IMR-90 (cell line): ENCODE measurements at regions not wholly inside any gene's neighbourhood (a gene's known extent, or its start where the extent isn't known, plus 50 kb on each side); places are given as distances from the start of the nearest gene placed in this dataset.

Experiments used
- ATAC-seq: fragments of 200-7000 bp; cut with Tn5 transposase; 2 replicates; pipeline ENCODE4 v1.9.1; 2020; ENCODE audit warnings: low read depth, mild to moderate bottlenecking, moderate library complexity
- BruUV-seq: library from RNA; stranded (reverse); fragments of 400-500 nt; replicated peaks from 2 replicates; lab custom pipeline; 2021; lab: Mats Ljungman, UMichigan
- CTCF ChIA-PET: fragments of 300-600 bp; formaldehyde crosslinking; extraction: SDS; loops from one replicate; lab custom pipeline; 2021; ENCODE audit warnings: antibody characterized with exemption; lab: Yijun Ruan, JAX
- POLR2A ChIA-PET: fragments of 300-600 bp; sonication (Branson Sonifier 250); formaldehyde crosslinking; loops from one replicate; lab custom pipeline; 2022; ENCODE audit warnings: antibody characterized with exemption; ENCODE audit not compliant: unreplicated experiment; lab: Charles Lee
- DNase-seq: peaks from one replicate; pipeline ENCODE4 v3.0.0; 2013
- H2AFZ ChIP-seq: replicated peaks from 2 replicates; pipeline ENCODE3; 2013; ENCODE audit warnings: low read length, mild to moderate bottlenecking; ENCODE audit not compliant: poor library complexity
- H2AK5ac ChIP-seq: 2 replicates; pipeline ENCODE4 v1.6.1; 2013; ENCODE audit warnings: low read depth, low read length, inconsistent platforms
- H2AK9ac ChIP-seq: replicated peaks from 2 replicates; pipeline ENCODE3; 2013; ENCODE audit warnings: mild to moderate bottlenecking, low read depth, low read length, moderate library complexity; ENCODE audit not compliant: poor library complexity
- H2BK120ac ChIP-seq: 2 replicates; pipeline ENCODE4 v1.6.1; 2013; ENCODE audit warnings: low read depth, low read length, inconsistent platforms
- H2BK15ac ChIP-seq: 3 replicates; pipeline ENCODE4 v1.6.1; 2013; ENCODE audit warnings: low read depth, low read length, inconsistent platforms
- H2BK20ac ChIP-seq: 2 replicates; pipeline ENCODE4 v1.6.1; 2013; ENCODE audit warnings: low read depth, mild to moderate bottlenecking, inconsistent platforms, low read length, moderate library complexity
- H2BK5ac ChIP-seq: 2 replicates; pipeline ENCODE4 v1.6.1; 2013; ENCODE audit warnings: mild to moderate bottlenecking, low read depth, low read length, inconsistent platforms; ENCODE audit not compliant: poor library complexity, severe bottlenecking
- H3K14ac ChIP-seq: replicated peaks from 2 replicates; pipeline ENCODE4 v1.6.1; 2013; ENCODE audit warnings: low read depth, low read length, inconsistent platforms
- H3K18ac ChIP-seq: 2 replicates; pipeline ENCODE4 v1.6.1; 2013; ENCODE audit warnings: low read depth, low read length, control low read depth
- H3K23ac ChIP-seq: 2 replicates; pipeline ENCODE4 v1.6.1; 2013; ENCODE audit warnings: low read depth, low read length, inconsistent platforms
- H3K27ac ChIP-seq: 2 replicates; pipeline ENCODE4 v1.5.1; 2013; ENCODE audit warnings: mild to moderate bottlenecking, control low read depth, low read length; ENCODE audit not compliant: insufficient read depth
- H3K27me3 ChIP-seq: 2 replicates; pipeline ENCODE4 v1.6.1; 2013; ENCODE audit warnings: low read length; ENCODE audit not compliant: control insufficient read depth, insufficient read depth
- H3K36me3 ChIP-seq: 2 replicates; pipeline ENCODE4 v1.6.1; 2013; ENCODE audit warnings: low read length, mixed read lengths; ENCODE audit not compliant: control insufficient read depth, insufficient read depth
- H3K4ac ChIP-seq: 2 replicates; pipeline ENCODE4 v1.6.1; 2013; ENCODE audit warnings: low read depth, low read length, inconsistent platforms
- H3K4me1 ChIP-seq: 2 replicates; pipeline ENCODE4 v1.6.1; 2013; ENCODE audit warnings: low read length, mixed read lengths; ENCODE audit not compliant: control insufficient read depth, insufficient read depth
- H3K4me2 ChIP-seq: 2 replicates; pipeline ENCODE4 v1.6.1; 2013; ENCODE audit warnings: low read depth, mild to moderate bottlenecking, control low read depth, low read length, moderate library complexity
- H3K4me3 ChIP-seq: 2 replicates; pipeline ENCODE4 v1.5.1; 2013; ENCODE audit warnings: low read depth, mild to moderate bottlenecking, control low read depth, low read length, moderate library complexity; ENCODE audit not compliant: insufficient read depth
- H3K56ac ChIP-seq: 2 replicates; pipeline ENCODE4 v1.6.1; 2013; ENCODE audit warnings: low read length, inconsistent platforms; ENCODE audit not compliant: insufficient read depth; ENCODE audit errors: extremely low read depth
- H3K79me1 ChIP-seq, 2 experiments: 2 replicates each; pipeline ENCODE4 v1.6.1; 2013; ENCODE audit warnings: low read length in 2 of 2, inconsistent platforms in 1 of 2, low read depth in 1 of 2
- H3K9ac ChIP-seq: 2 replicates; pipeline ENCODE4 v1.6.1; 2013; ENCODE audit warnings: low read depth, low read length, control low read depth
- H3K9me1 ChIP-seq: 2 replicates; pipeline ENCODE4 v1.6.1; 2013; ENCODE audit warnings: low read length, inconsistent platforms; ENCODE audit not compliant: insufficient read depth
- H3K9me3 ChIP-seq: 2 replicates; pipeline ENCODE4 v1.6.1; 2013; ENCODE audit warnings: low read length; ENCODE audit not compliant: control insufficient read depth, insufficient read depth
- H4K20me1 ChIP-seq: 2 replicates; pipeline ENCODE4 v1.6.1; 2013; ENCODE audit warnings: low read length, inconsistent platforms; ENCODE audit not compliant: insufficient read depth
- H4K5ac ChIP-seq: 2 replicates; pipeline ENCODE4 v1.6.1; 2013; ENCODE audit warnings: mild to moderate bottlenecking, low read depth, low read length, control low read depth
- H4K8ac ChIP-seq, 2 experiments: 2 replicates each; pipeline ENCODE4 v1.6.1; 2013; ENCODE audit warnings: low read depth in 2 of 2, low read length in 2 of 2, control low read depth in 1 of 2, inconsistent platforms in 1 of 2
- H4K91ac ChIP-seq: 2 replicates; pipeline ENCODE4 v1.6.1; 2013; ENCODE audit warnings: low read depth, low read length, inconsistent platforms; ENCODE audit not compliant: insufficient read depth
- BHLHE40 ChIP-seq: fragments of 150-350 bp; IDR thresholded peaks from 2 replicates; pipeline ENCODE4 v1.6.1; 2016; ENCODE audit warnings: mild to moderate bottlenecking, low read depth, low read length
- CTCF ChIP-seq: conservative IDR thresholded peaks from 2 replicates; pipeline ENCODE4 v1.5.1; 2012; ENCODE audit warnings: mild to moderate bottlenecking, low read depth, low read length, improper control_type of control experiment
- FOS ChIP-seq: fragments of 150-350 bp; IDR thresholded peaks from 2 replicates; pipeline ENCODE4 v1.6.1; 2016; ENCODE audit warnings: low read depth, low read length
- MAFK ChIP-seq: IDR thresholded peaks from 2 replicates; pipeline ENCODE4 v1.6.1; 2012; ENCODE audit warnings: low read depth, low read length, improper control_type of control experiment
- MXI1 ChIP-seq: IDR thresholded peaks from 2 replicates; pipeline ENCODE4 v1.6.1; 2012; ENCODE audit warnings: low read depth, mild to moderate bottlenecking, low read length, moderate library complexity, borderline replicate concordance
- NFE2L2 ChIP-seq: fragments of 150-350 bp; IDR thresholded peaks from 2 replicates; pipeline ENCODE4 v1.6.1; 2016; ENCODE audit warnings: low read depth, mild to moderate bottlenecking, low read length
- POLR2A ChIP-seq: IDR thresholded peaks from 2 replicates; pipeline ENCODE4 v1.6.1; 2012; ENCODE audit warnings: mild to moderate bottlenecking, low read depth, low read length
- SMC3 ChIP-seq: fragments of 150-350 bp; IDR thresholded peaks from 2 replicates; pipeline ENCODE4 v1.6.1; 2016; ENCODE audit warnings: low read depth, mild to moderate bottlenecking, antibody characterized with exemption, low read length, moderate library complexity
- USF2 ChIP-seq: fragments of 150-350 bp; IDR thresholded peaks from 2 replicates; pipeline ENCODE4 v1.6.1; 2017; ENCODE audit warnings: mild to moderate bottlenecking, antibody characterized with exemption, low read length, low read depth
- whole genome bisulfite sequencing, 2 experiments: methylation state at CpG; one replicate each; pipeline versions ENCODE4 v1.1.5 to v1.1.7; 2013; ENCODE audit warnings: missing lambda C conversion rate in 2 of 2; ENCODE audit not compliant: insufficient read length in 1 of 2; ENCODE audit errors: extremely low coverage in 2 of 2; 5-methylcytosine and 5-hydroxymethylcytosine counted together
- dilution Hi-C: fragments of 300-500 bp; cut with HindIII; formaldehyde crosslinking; loops from one replicate; pipeline ENCODE4 v1.14.3; 2018; ENCODE audit warnings: low sequenced_read_pairs; ENCODE audit not compliant: unreplicated experiment
- in situ Hi-C: fragments of 300-500 bp; cut with MboI; formaldehyde crosslinking; loops from 3 replicates; pipeline ENCODE4 v1.14.3; 2019; ENCODE audit warnings: low sequenced_read_pairs, inconsistent platforms, mixed read lengths
- intact Hi-C: fragments of 100-400 bp; cut with micrococcal nuclease; formaldehyde crosslinking; loops from 2 replicates; pipeline ENCODE4 v1.10.0; 2022

GRCh38 chr2:205852457-205852856 is 170.2 kb downstream of the NRP2 start:
- H3K9me3 ChIP-seq, result no peaks in the 10 kb centered on the region; the same call in 1 of the 2 replicates
- H4K5ac ChIP-seq, result no peak overlapping the region
- BruUV-seq, result no TSS peak
- no peak overlapping the region for H3K4me3 ChIP-seq
- no peak overlapping the region for H3K4ac ChIP-seq
- H3K27ac ChIP-seq, result no peak overlapping the region
- 40% methylated on average over 2 of the region's 3 CpGs; no CpG with 5 or more reads in 1 of the 2 experiments for WGBS, 2 experiments
- ChIA-PET CTCF (no interaction called here), POLR2A (no interaction called here)
- H2BK15ac ChIP-seq, result no peak overlapping the region
- no peak overlapping the region for H3K18ac ChIP-seq
- no peak overlapping the region for H4K8ac ChIP-seq
- H4K20me1 ChIP-seq, result no peaks in the 10 kb centered on the region
- no peak overlapping the region for H3K9ac ChIP-seq
- no peak overlapping the region for H4K91ac ChIP-seq
- H2BK5ac ChIP-seq, result no peak overlapping the region
- H3K79me1 ChIP-seq, result no peaks in the 10 kb centered on the region
- no peak overlapping the region for H3K56ac ChIP-seq
- no peaks in the 10 kb centered on the region for H3K36me3 ChIP-seq
- no peak overlapping the region for H2BK20ac ChIP-seq
- ATAC-seq, result no peak
- no peaks in the 10 kb centered on the region for H3K9me1 ChIP-seq
- no peak overlapping the region for H2AK5ac ChIP-seq
- peaks cover 5% of the 10 kb centered on the region; the same call in 1 of the 2 replicates for H3K4me1 ChIP-seq
- H3K4me2 ChIP-seq, result no peak overlapping the region
- no peak overlapping the region for H2AK9ac ChIP-seq
- in situ Hi-C loops, result no loop called here
- TF ChIP-seq USF2 (no peak), FOS (no peak), BHLHE40 (no peak), NFE2L2 (no peak), POLR2A (no peak), CTCF (no peak), MAFK (no peak), MXI1 (no peak), SMC3 (no peak)
- H3K23ac ChIP-seq, result no peak overlapping the region
- no peak overlapping the region for H2AFZ ChIP-seq
- DNase-seq, result no peak
- intact Hi-C loops, result no loop called here
- dilution Hi-C loops, result no loop called here
- no peak overlapping the region for H2BK120ac ChIP-seq
- no peak overlapping the region for H3K14ac ChIP-seq
- H3K27me3 ChIP-seq, result peaks cover 15% of the 10 kb centered on the region
